NCI-H2196 (cell line): ENCODE measurements at regions not wholly inside any gene's neighbourhood (a gene's known extent, or its start where the extent isn't known, plus 50 kb on each side); places are given as distances from the start of the nearest gene placed in this dataset.
"Not testable (repeated sequence)": the region's sequence is repeated elsewhere in the genome, so short reads cannot be mapped to it uniquely, and the experiment has no call there.

ENCODE experiments used
- DNase-seq: peaks from one replicate; lab custom pipeline; 2025; ENCODE audit not compliant: unreplicated experiment; lab: John Stamatoyannopoulos, UW

- DNase-seq, result not testable (repeated sequence)
Observed at GRCh38 chr16:5212501-5212900, 114.9 kb upstream of the EEF2KMT start.

GRCh38 chr16:5207862-5208498 is 110.4 kb upstream of the EEF2KMT start:
- peak; percentile 9 for DNase-seq

GRCh38 chr16:5207001-5207523 is 109.5 kb upstream of the EEF2KMT start:
- DNase-seq, result no peak

- no peak for DNase-seq
Observed at GRCh38 chr16:5206331-5206990, 108.9 kb upstream of the EEF2KMT start.

GRCh38 chr16:5205361-5206040 is 107.9 kb upstream of the EEF2KMT start:
- no peak for DNase-seq

GRCh38 chr16:5203675-5204074 is 106.1 kb upstream of the EEF2KMT start:
- not testable (repeated sequence) for DNase-seq

GRCh38 chr16:5200123-5200522 is 102.5 kb upstream of the EEF2KMT start:
- DNase-seq, result no peak

- no peak for DNase-seq
Observed at GRCh38 chr16:5196204-5196603, 98.6 kb upstream of the EEF2KMT start.

GRCh38 chr16:5193861-5194260 is 96.3 kb upstream of the EEF2KMT start:
- no peak for DNase-seq

- no peak for DNase-seq
Observed at GRCh38 chr16:5188989-5189352, 91.4 kb upstream of the EEF2KMT start.

GRCh38 chr16:5188318-5188988 is 90.9 kb upstream of the EEF2KMT start:
- DNase-seq, result no peak

- no peak for DNase-seq
Observed at GRCh38 chr16:5187402-5187952, 89.9 kb upstream of the EEF2KMT start.

GRCh38 chr16:5186381-5186903 is 88.8 kb upstream of the EEF2KMT start:
- DNase-seq, result no peak

GRCh38 chr16:5176505-5176904 is 78.9 kb upstream of the EEF2KMT start:
- no peak for DNase-seq

- no peak for DNase-seq
Observed at GRCh38 chr16:5175266-5175665, 77.7 kb upstream of the EEF2KMT start.

GRCh38 chr16:5166486-5166885 is 68.9 kb upstream of the EEF2KMT start:
- DNase-seq, result no peak

GRCh38 chr16:5165429-5165828 is 67.8 kb upstream of the EEF2KMT start:
- not testable (repeated sequence) for DNase-seq

- DNase-seq, result not testable (repeated sequence)
Observed at GRCh38 chr16:5162801-5163200, 65.2 kb upstream of the EEF2KMT start.

GRCh38 chr16:5161888-5162287 is 64.3 kb upstream of the EEF2KMT start:
- not testable (repeated sequence) for DNase-seq

- DNase-seq, result not testable (repeated sequence)
Observed at GRCh38 chr16:5160010-5160409, 62.4 kb upstream of the EEF2KMT start.

- not testable (repeated sequence) for DNase-seq
Observed at GRCh38 chr16:5159537-5159936, 61.9 kb upstream of the EEF2KMT start.
